ENCODE measurements at regions not wholly inside any gene's neighbourhood (a gene's known extent, or its start where the extent isn't known, plus 50 kb on each side); places are given as distances from the start of the nearest gene placed in this dataset.

DNA sequence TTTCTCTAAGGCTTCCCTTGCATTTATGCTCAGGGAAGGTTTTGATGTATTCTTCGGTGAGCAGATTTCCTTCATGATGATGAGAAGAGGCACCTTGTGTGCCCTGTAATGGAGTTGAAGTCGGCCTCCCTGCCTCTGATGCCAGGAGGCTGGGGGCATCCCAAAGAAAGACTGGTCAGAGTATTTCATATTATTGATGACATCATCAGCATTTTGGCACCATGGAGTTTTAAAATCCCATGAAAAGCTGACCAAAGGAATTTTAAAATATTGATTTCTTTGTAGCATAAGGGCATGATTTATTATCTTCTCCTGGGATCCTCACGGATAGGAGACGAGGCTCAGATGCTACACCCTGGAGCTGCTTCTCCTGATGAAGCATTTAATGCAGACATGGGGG, 231.2 kb upstream of the IRX1 start:
- in situ Hi-C loops (cut with HindIII; ENCODE audit: low pct_unique_long_range_greater_than_20kb, low sequenced_read_pairs): no loop called here
- DNase-seq (ENCODE audit: low read depth in 1 of 2, low spot score in 1 of 2): no peak

GRCh38 chr5:3362606-3362910, 233.1 kb upstream of the IRX1 start:
- no peak for TF ChIP-seq JUND (IDR thresholded peaks at IDR 0.05; ENCODE audit: low read depth)
- DNase-seq (ENCODE audit: low read depth in 1 of 2, low spot score in 1 of 2): no peak
- in situ Hi-C loops (cut with HindIII; ENCODE audit: low pct_unique_long_range_greater_than_20kb, low sequenced_read_pairs): no loop called here

More for the DNA sequence above, 231.2 kb upstream of the IRX1 start:
- no peak for TF ChIP-seq JUND (IDR thresholded peaks at IDR 0.05; ENCODE audit: low read depth)

GRCh38 chr5:3361811-3362605, 233.6 kb upstream of the IRX1 start:
- in situ Hi-C loops (cut with HindIII; ENCODE audit: low pct_unique_long_range_greater_than_20kb, low sequenced_read_pairs): no loop called here
- no peak for TF ChIP-seq JUND (IDR thresholded peaks at IDR 0.05; ENCODE audit: low read depth)
- DNase-seq (ENCODE audit: low read depth in 1 of 2, low spot score in 1 of 2): no peak

DNA sequence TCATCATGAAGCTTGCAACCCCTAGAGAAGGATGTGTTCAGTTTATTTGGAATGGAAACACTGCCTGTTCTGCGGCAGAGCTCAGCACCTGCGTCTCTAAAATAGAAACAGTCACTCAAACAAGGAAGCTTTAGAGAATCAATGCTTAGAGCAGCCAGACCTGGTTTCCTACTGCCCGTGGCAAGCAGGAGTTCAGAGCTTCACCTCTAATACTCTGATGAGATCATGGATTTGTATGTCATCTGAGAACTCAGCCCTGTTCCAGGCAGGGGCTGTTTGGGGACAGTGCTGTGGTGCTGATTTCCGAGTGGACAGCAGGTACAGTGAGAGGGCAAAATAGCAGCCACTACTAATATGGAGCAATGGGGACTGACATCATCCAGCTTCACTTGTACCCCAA, 236.0 kb upstream of the IRX1 start:
- DNase-seq (ENCODE audit: low read depth in 1 of 2, low spot score in 1 of 2): no peak
- in situ Hi-C loops (cut with HindIII; ENCODE audit: low pct_unique_long_range_greater_than_20kb, low sequenced_read_pairs): no loop called here
- no peak for TF ChIP-seq JUND (IDR thresholded peaks at IDR 0.05; ENCODE audit: low read depth)

- in situ Hi-C loops (cut with HindIII; ENCODE audit: low pct_unique_long_range_greater_than_20kb, low sequenced_read_pairs): no loop called here
- TF ChIP-seq JUND (IDR thresholded peaks at IDR 0.05; ENCODE audit: low read depth): no peak
- no peak for DNase-seq (ENCODE audit: low read depth in 1 of 2, low spot score in 1 of 2)
Observed at GRCh38 chr5:3357291-3357690, 238.3 kb upstream of the IRX1 start.

DNA sequence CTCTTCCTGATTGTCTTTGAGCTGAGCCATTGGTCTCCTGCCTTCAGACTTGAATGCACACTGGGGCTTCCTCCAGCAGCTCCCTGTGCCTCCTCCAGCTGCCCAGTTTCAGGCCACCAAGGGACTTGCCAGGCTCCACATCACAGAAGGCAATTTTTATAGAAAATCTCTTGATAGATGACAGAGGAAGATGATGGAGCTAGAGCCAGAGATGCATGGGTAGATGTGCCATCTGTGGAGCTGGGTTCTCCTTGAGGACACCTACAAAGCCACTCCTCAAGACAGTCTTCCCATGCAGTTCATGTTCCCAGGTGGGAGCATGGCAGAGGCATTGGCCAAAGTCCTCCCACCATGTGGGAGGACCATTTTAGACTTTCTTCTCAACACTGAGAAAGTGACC, 239.6 kb upstream of the IRX1 start:
- DNase-seq (ENCODE audit: low read depth in 1 of 2, low spot score in 1 of 2): no peak
- in situ Hi-C loops (cut with HindIII; ENCODE audit: low pct_unique_long_range_greater_than_20kb, low sequenced_read_pairs): no loop called here
- TF ChIP-seq JUND (IDR thresholded peaks at IDR 0.05; ENCODE audit: low read depth): no peak

DNA sequence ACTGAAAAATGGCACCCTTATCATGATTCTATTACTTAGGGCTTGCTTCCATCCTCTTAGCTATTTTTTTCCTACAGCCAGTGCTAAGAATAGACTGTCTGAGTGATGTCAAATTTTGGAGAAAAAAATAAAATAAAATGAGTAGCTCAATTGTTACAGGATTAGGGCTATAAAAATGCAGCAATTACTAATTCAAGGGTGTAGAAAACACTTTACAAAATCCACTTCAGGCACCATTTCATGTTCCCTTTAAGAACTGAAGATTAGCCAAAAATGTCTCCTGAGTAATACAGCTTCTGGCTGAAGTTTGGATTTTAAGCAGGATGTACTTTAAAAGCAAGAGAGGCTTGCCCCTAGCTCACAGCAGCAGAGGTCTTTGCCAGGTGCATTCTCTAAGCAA, 240.5 kb upstream of the IRX1 start:
- DNase-seq (ENCODE audit: low read depth in 1 of 2, low spot score in 1 of 2): no peak

DNA sequence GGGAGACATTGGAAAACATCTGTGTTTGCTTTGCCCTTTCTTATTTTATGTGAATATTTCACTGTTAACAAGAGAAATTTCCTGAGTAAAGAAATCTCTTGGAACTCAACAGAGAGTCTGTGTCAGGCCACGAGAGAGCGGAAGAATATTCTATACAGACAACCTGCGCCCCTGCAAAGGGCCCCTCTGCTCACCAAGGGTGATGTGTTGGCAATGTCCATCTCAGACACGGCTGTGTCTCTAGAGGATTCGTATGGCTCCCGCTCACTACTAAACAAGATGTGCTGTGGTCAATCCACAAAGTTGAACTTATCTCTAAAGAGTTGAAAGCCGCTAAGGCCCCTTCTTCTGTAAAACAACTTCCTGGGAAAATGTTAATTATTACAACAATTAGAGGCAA, 241.0 kb upstream of the IRX1 start:
- no peak for TF ChIP-seq JUND (IDR thresholded peaks at IDR 0.05; ENCODE audit: low read depth)
- in situ Hi-C loops (cut with HindIII; ENCODE audit: low pct_unique_long_range_greater_than_20kb, low sequenced_read_pairs): no loop called here
- DNase-seq (ENCODE audit: low read depth in 1 of 2, low spot score in 1 of 2): no peak

More for the DNA sequence above, 240.5 kb upstream of the IRX1 start:
- in situ Hi-C loops (cut with HindIII; ENCODE audit: low pct_unique_long_range_greater_than_20kb, low sequenced_read_pairs): no loop called here
- TF ChIP-seq JUND (IDR thresholded peaks at IDR 0.05; ENCODE audit: low read depth): no peak

- in situ Hi-C loops (cut with HindIII; ENCODE audit: low pct_unique_long_range_greater_than_20kb, low sequenced_read_pairs): no loop called here
- DNase-seq (ENCODE audit: low read depth in 1 of 2, low spot score in 1 of 2): no peak
- no peak for TF ChIP-seq JUND (IDR thresholded peaks at IDR 0.05; ENCODE audit: low read depth)
Observed at GRCh38 chr5:3353561-3353960, 242.1 kb upstream of the IRX1 start.

DNA sequence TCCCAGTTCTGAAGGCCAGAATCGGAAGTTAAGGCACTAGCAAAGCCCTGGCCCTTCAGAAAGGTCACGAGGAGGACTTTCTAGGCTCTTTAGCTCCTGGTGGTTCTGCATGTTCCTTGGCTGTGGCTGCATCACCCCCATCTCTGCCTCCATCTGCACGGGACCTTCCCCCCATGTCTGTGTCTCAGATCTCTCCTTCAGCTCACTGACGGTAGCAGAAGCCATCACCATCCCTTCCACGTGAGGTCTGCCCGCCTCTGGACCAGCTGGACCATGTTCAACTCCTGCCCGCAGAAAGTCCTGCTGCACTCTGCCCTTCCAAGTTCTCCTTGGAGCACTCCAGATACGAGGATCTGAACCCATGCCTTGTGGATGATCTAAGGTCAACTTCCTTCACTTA, 242.9 kb upstream of the IRX1 start:
- no peak for TF ChIP-seq JUND (IDR thresholded peaks at IDR 0.05; ENCODE audit: low read depth)
- no peak for DNase-seq (ENCODE audit: low read depth in 1 of 2, low spot score in 1 of 2)
- in situ Hi-C loops (cut with HindIII; ENCODE audit: low pct_unique_long_range_greater_than_20kb, low sequenced_read_pairs): no loop called here

- in situ Hi-C loops (cut with HindIII; ENCODE audit: low pct_unique_long_range_greater_than_20kb, low sequenced_read_pairs): no loop called here
- no peak for DNase-seq (ENCODE audit: low read depth in 1 of 2, low spot score in 1 of 2)
- TF ChIP-seq JUND (IDR thresholded peaks at IDR 0.05; ENCODE audit: low read depth): no peak
Observed at GRCh38 chr5:3351581-3352442, 243.8 kb upstream of the IRX1 start.

DNA sequence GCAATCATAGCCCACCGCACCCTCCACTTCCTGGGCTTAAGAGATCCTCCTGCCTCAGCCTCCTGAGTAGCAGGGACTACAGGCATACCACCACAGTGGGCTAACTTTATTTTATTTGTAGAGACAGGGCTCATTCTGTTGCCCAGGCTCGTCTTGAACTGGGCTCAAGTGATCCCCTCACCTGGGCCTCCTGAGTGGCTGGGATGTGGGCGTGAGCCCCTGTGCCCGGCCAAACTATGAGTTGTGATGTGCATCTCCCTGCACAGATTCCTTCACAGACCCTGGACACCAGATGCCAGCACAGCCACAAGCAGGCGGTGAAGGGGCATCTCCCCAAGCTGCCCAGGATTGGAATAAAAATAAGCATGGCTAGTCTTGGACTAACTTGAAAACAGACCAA, 244.9 kb upstream of the IRX1 start:
- in situ Hi-C loops (cut with HindIII; ENCODE audit: low pct_unique_long_range_greater_than_20kb, low sequenced_read_pairs): no loop called here
- DNase-seq (ENCODE audit: low read depth in 1 of 2, low spot score in 1 of 2): no peak
- no peak for TF ChIP-seq JUND (IDR thresholded peaks at IDR 0.05; ENCODE audit: low read depth)

All from T47D (cell line).